MM.1S (cell line): ENCODE measurements at regions not wholly inside any gene's neighbourhood (a gene's known extent, or its start where the extent isn't known, plus 50 kb on each side); places are given as distances from the start of the nearest gene placed in this dataset.

Source experiments
- CTCF ChIP-seq: fragments of 300-600 bp; sonication (generic); IDR thresholded peaks from 2 replicates; pipeline ENCODE4 v1.5.1; 2016; ENCODE audit warnings: antibody characterized with exemption, low read length, mixed read lengths
- EZH2 ChIP-seq: fragments of 300-600 bp; sonication (generic); optimal IDR thresholded peaks from 2 replicates; pipeline ENCODE3; 2017; ENCODE audit warnings: low read depth, mild to moderate bottlenecking, antibody characterized with exemption, low read length, mixed read lengths
- EZH2phosphoT487 ChIP-seq: fragments of 300-600 bp; sonication (generic); IDR thresholded peaks from 2 replicates; pipeline ENCODE4 v1.6.1; 2018; ENCODE audit warnings: antibody characterized with exemption, low read length

GRCh38 chr11:21897752-21898151 is 295.1 kb upstream of the ANO5 start:
- TF ChIP-seq CTCF (no peak), EZH2 (no peak), EZH2phosphoT487 (no peak)
